Kidney glomerular epithelial cell (primary cell): ENCODE measurements at regions not wholly inside any gene's neighbourhood (a gene's known extent, or its start where the extent isn't known, plus 50 kb on each side); places are given as distances from the start of the nearest gene placed in this dataset.
A peak's percentile ranks its signal among the peaks of the same experiment; 100 is the strongest.

Experiments used
- DNase-seq: peaks from one replicate; lab custom pipeline; 2025; lab: John Stamatoyannopoulos, UW

GRCh38 chr7:79868010-79868409 lies 266.6 kb upstream of the GNAI1 start:
- DNase-seq = no peak

DNA sequence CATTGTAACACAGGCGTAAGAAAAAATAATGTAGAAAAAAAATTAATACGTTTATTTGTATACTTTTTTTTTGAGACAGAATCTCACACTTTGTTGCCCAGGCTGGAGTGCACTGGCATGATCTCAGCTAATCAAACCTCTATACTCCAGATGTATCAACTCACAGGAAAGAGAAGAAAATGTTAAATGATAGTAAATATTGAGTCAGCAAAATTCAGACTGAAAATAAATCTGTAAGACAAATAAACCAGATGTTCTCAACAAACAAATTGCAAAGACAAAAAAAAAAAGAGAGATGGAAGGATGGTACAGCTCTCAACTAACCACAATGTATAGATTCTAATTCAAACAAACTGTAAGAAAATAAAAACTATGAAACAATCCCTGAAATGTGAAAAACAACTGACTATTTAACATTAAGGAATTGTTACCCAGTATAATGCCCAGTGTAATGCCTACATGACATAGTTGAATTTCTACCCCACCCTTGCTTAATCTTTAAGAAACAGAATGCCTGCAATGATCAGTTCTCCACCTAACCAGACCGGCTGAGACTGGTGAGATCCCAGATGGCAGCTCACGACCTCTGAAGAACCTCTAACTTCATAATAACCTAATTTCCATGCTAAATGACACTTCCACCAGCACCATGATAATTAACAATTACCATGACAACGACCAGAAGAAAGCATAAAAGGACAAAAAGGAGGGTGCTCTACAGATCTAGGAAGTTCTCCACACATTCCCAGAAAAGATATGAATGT lies 272.0 kb upstream of the GNAI1 start:
- no peak for DNase-seq

DNA sequence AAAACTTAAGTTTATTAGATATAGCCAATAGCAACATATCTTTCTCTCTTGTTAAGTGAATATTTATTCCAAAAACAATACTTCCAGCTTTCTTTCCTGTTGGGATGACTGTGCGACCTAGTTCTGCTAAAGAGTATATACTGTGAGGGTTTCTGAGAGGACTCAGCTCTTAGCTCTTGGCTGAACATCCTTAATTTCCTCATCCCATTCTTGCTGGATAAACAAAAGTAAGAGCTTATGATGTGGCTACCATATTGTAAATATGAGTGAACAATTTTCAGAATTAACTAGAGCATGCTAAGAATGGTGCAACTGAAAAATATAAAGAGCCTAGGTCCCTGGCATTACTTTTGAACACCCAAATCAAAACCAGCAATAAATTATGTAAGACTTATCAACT lies 279.5 kb upstream of the GNAI1 start:
- DNase-seq = no peak

DNA sequence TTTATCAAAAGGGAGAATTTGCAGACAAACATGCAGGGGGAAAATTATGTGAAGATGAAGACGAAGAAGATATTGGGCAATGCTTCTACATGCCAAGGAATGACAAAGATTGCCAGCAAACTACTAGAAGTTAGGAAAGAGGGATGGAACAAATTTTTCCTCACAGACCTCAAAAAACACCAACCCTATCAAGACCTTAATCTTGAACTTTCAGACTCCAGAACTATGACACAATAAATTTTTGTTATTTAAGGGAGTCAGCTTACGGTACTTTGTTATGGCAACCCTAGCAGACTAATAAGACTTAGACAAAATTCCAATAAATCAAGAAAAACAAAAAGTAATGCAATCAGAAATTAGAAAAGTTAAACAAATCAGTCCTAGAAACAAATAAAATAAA lies 280.0 kb upstream of the GNAI1 start:
- no peak for DNase-seq

DNA sequence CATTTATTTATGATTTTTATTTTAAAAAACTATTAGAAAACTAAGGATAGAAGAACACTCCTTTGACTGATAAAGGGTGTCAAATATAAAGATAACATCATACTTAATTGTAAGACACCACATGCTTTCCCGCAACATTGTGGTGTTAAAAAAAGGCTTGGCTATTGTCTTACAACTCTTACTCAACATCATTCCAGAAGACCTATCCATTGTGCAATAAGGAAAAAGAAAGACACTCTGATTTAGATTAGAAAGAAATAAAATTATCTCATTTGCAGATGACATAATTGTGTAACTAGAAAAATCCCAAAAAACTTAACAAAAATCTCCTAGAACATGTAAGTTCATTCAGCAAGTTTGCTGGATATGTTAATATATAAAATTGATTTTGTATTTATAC lies 296.7 kb upstream of the GNAI1 start:
- no peak for DNase-seq

DNA sequence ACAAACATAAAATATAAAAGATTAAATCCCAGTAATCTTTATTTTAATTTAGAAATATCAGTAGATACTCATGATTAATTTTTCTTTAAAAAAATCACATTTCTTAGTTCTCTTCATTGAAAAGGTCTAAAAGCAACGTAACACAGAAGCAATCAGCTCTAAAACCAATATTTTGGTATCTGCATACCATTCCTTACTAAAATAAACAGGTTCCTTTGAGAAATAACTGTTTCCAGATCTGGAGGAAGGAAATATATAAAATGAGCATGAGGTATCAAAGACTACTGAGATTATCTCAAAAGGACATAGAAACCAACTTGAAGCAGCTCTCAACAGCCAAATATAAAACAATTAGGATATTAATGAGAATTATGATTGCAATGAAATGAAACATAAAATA lies 301.0 kb upstream of the GNAI1 start:
- DNase-seq = no peak

DNA sequence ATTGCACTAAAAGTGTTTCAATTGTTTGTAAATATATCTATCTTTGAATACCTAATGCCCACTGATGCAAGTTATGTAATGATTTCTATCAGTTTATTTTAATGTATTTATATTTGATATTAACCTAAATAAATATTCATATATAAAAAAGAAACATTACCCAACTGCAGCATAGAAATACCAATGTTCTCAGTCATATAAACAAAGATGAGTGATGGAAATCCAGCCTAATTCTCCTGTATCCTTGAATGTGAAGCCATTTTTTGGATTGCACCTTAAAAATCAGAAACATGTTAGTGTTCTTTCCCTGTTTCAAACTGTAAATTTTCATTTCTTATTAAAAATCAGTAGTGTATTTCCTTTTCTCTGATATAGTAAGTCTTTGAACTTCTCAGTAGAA lies 305.8 kb upstream of the GNAI1 start:
- DNase-seq = no peak

DNA sequence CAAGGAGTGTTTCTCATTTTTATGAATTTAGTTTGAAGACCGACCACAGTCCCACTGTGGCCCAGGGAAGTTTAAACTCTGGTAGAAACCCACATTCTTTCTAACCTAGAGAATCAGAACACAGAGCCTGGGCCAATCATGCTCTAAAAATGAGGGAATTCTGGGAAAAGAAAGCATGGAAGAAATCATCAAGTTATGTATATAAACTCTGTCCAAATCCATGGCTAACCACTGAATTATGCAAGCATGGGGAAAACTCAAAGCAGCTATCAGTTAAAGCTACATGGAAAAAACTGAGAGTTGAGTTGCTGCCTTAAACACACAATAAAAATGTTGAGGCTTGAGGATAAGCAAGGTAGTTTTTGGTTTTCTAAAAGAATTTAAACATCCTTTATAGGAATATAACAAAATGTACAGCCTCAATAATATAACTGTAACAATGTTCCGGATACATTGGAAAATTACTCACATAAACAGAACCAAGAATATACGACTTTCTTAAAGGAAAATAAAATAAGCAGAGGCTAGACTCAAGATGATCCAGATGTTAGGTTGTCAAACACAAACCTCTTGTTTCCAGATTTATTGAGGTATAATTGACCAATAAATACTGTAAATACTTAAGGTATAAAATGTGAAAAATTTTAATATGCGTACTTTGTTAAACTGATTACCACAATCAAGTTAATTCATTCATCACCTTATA lies 311.2 kb upstream of the GNAI1 start:
- DNase-seq = no peak

DNA sequence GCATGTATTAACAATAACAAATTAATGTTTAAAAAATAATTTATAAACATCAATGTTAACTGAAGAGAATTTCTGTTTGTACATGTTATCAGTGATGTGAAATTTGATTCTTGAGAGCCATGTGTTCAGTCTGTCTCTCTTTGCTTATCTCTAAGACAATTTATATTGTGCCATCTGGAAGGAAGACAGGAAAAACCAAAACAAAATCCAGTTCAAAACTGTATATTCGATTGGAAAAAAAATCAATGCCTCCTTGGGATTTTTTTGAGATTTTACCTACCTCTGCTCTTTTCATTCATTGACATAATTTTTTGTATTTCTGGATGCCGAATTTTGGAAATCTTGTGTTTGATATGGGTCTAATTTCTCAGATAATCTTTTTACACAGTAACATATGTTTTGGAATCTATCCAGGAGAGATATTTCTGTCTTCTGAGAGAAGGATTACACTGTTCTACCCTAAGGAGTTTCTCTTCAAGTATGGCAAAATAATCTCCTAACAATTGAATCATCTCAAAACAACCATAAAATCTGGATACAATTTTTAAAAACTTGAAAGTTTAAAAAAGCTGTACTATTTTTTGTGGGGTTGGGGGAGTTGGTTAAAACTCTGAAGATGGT lies 311.9 kb upstream of the GNAI1 start:
- DNase-seq = no peak

DNA sequence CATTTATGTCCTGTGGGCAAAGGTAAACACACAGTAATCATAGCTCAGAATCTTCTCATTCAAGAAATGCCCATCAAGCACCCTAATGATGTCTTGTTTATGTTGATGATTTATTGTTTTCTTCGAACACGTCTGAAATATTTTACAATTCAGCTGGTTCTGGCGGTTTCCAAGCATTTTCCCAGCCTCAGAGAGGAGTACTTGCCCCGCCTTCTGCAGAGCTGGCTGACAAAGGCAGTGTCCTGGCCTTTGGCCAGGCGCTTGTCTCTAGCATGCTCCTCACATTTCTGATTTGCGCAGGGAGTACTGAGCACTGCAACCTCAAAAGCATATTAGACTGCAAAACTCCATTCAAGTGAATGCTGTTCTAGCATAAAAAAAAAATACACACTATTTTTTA lies 314.2 kb upstream of the GNAI1 start:
- DNase-seq = peak; percentile 31

DNA sequence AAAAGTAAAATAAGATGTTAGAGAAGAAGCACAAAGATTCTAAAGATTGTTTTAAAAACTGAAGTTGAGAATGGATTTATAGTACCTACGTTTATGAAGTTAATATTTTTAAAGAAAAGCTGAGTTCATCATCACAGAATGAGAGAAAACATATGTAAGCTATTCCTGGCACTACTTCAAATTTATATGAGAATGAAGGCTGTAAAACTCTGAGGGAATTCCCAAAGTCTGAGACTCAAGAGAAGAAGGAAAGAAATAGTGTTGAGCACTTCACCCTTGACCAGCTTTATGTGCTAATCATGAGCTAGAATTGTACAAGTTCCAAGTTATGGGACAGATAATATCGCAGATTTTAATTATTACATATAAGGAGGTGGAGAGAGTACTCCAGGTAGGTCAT lies 323.7 kb upstream of the GNAI1 start:
- peak; percentile 10 for DNase-seq

DNA sequence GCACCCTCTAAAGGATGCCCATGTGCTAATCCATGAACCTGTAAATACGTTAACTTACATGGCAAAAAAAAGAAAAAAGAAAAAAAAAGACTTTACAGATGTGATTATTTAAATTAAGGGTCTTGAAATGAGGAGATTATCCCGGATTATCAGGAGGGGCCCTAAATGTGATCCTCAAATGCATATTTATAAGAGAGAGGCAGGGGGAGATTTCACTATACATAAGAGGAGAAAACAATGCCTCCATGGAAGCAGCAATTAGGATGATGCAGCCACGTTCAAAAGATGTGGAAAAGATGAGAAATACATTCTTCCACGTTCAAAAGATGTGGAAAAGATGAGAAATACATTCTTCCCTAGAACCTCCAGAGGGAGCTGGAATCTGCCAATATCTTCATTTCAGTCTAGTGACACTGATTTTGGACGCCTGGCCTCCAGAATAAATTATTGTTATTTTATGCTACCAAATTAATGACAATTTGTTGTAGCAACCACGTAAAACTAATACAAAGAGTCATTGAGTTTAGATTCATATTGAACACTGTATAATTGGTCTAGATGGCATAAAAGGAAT lies 328.4 kb upstream of the GNAI1 start:
- DNase-seq = no peak

DNA sequence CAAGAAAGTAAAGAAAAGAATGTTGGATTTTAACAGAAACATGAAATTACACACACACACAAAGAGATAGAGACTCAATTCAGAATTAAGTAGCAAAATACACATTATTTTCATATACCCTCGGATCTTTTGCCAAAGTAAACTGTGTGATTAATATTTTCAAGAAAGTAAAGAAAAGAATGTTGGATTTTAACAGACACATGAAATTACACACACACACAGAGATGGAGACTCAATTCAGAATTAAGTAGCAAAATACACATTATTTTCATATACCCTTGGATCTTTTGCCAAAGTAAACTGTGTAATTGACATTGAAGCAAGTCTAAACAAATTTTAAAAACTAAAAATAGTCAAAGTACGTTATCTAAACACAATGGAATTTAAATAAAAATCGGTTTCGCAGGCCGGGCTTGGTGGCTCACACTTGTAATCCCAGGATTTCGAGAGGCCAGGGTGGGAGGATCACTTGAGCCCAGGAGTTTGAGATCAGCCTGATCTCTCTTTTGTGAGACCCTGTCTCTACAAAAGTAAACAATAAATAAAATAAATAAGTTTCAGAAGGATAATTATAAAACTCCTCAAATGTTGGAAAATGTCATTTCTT lies 337.3 kb upstream of the MAGI2 start:
- DNase-seq = no peak

DNA sequence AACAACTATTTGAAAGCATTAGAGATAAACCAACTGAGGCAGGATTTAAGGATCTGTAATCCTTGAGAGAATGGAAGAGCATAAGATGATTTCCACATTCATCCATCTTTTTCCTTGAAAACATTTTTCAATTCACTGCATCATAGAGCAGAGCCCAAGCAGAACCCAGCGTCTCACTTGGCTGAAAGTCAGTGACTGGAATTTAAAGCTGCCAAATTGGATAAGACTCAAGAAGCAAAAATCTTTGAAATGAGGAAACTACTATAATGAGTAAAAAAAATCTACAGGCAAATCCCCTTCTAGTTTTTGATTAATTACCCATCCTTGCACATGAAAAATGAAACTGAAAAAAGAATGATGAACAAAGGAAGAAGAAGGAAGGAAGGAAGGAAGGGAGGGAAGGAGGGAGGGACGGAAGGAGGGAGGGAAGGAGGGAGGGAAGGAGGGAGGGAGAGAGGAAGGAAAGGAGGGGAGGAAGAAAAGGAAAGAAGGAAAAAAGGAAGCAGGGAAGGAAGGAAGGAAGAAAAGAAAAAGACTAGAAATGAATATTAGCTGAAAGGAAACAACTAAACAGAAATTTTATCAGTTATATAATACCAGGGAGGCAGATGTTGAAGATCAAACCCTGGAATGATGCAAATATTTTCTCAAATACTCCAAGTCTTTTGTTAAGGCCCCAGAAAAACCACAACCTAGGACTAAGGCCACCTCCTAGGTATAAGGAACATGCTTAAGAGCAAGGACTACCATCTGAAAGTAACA lies 336.3 kb upstream of the MAGI2 start:
- peak; percentile 21 for DNase-seq

DNA sequence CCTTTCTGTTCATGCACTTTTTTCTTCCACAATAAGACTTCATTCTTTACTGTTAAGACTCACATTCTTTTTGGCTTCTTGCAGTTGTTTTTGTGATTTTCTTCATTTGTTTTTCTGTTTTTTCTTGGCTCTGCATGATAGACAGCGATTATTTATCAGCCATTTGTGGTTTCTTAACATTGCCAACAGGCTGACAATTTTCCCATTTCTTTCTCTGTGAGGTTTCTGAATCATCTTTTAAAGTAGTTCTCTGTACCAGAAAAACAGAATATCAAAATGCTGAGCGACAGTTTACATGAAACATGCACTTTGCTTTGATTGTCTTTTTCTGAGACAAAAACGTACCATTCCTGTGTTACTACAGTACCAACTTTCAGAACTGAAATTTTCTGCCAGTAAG lies 334.2 kb upstream of the MAGI2 start:
- DNase-seq = no peak

DNA sequence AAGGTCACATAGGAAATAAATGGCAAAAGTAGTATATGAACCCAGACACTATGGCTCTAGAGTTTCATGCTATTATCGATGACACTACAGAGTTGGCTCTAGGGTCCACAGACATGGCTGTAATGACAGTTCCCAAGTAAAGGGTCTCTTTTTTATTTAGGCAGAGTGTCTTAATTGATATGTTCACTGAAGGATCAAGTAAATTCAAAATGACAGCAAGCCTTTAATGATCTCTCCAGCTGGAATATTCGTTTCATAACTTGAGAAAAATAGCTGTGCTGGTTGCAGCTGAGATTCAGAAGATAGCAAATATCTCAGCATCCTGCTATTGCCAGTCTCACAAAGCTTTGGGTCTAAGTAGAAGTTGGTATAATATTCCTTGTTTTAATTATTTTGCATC lies 333.6 kb upstream of the MAGI2 start:
- no peak for DNase-seq

- no peak for DNase-seq
Measured at GRCh38 chr7:79786187-79786586, 332.7 kb upstream of the MAGI2 start.

DNA sequence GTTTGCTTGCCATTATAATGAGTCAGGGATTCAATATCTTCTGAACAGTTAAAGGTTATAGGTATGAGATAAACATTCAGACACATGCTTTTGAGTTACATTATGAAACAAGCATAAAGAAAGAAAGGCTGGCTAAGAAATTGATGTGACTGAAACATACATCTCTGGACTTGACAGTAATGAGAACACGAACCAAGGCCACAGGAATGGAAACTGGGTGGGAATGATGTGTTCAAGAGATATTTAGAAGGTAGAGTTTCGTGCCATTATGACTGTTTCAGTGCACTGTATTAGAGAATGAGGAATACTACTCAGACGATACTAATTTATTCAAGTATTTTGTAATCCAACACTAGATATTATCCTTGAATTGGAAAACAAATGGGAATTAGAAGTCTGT lies 332.1 kb upstream of the MAGI2 start:
- DNase-seq = no peak

DNA sequence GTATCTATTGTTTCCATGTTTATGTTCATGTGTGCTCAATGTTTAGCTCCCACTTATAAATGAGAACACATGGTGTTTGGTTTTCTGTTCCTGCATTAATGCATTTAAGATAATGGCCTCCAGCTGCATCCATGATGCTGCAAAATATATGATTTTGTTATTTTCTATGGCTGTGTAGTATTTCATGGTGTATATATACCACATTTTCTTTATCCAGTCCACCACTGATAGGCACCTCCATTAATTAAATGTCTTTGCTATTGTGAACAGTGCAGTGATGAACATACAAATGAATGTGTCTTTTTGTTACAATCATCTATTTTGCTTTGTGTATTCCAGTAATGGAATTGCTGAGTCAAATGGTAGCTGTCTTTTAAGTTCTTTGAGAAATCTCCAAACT lies 329.4 kb upstream of the MAGI2 start:
- no peak for DNase-seq

GRCh38 chr7:79782256-79782655 lies 328.8 kb upstream of the MAGI2 start:
- no peak for DNase-seq

DNA sequence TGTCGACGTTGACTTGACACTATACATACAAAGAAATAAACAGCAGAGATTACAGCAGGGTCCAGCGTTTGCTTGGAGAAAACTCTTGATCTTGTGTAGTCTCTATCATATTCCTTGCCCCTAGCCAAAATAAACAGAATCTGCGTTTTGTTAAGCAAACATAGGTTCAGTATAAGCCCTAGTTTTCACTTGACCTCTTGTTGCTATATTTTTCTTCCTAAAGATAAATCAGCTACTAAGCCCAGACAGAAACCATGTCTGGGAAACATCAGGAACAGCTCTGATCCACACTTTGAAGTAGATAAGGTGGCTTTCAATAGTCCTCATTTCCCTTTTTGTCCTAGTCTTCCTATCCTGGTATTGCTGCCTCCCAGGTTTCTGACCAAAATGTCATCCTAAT lies 328.2 kb upstream of the MAGI2 start:
- DNase-seq = no peak
